Esophagus squamous epithelium (tissue), 4 donors: ENCODE measurements at regions not wholly inside any gene's neighbourhood (a gene's known extent, or its start where the extent isn't known, plus 50 kb on each side); places are given as distances from the start of the nearest gene placed in this dataset.

Experiments
- CTCF ChIP-seq, 6 experiments: fragments of 450-650 bp in 4 of 6; fragments of 200-600 bp in 2 of 6; sonication (generic) in 2 of 6; IDR thresholded peaks; one replicate each; pipeline ENCODE4 v1.5.1; 2016 to 2019; ENCODE audit warnings: antibody characterized with exemption in 6 of 6, mild to moderate bottlenecking in 4 of 6, moderate library complexity in 4 of 6
- POLR2A ChIP-seq, 4 donors: fragments of 450-650 bp; IDR thresholded peaks; one replicate each; pipeline ENCODE4 v1.6.1; 2017; ENCODE audit warnings: antibody characterized with exemption in 4 of 4, mild to moderate bottlenecking in 4 of 4, moderate library complexity in 3 of 4

GRCh38 chr1:195765099-195765498, 843.1 kb downstream of the KCNT2 start:
- no peak for TF ChIP-seq POLR2A (IDR thresholded peaks at IDR 0.05)
- TF ChIP-seq CTCF (IDR thresholded peaks at IDR 0.05), result no peak
